Naive thymus-derived CD4-positive, alpha-beta T cell (primary cell): ENCODE measurements at regions not wholly inside any gene's neighbourhood (a gene's known extent, or its start where the extent isn't known, plus 50 kb on each side); places are given as distances from the start of the nearest gene placed in this dataset.

Experiments used
- ATAC-seq: fragments of 150-1000 bp; cut with Tn5 transposase; 2 replicates; pipeline ENCODE4 v1.10.0; 2021; ENCODE audit warnings: mild to moderate bottlenecking, moderate library complexity
- CTCF ChIA-PET: fragments of 350-600 bp; sonication (Branson Sonifier 250); formaldehyde crosslinking; loops from one replicate; lab custom pipeline; 2021; ENCODE audit warnings: antibody characterized with exemption; lab: Charles Lee
- POLR2A ChIA-PET: fragments of 350-600 bp; sonication (Branson Sonifier 250); formaldehyde crosslinking; loops from one replicate; lab custom pipeline; 2021; ENCODE audit warnings: antibody characterized with exemption, inconsistent platforms; lab: Charles Lee
- DNase-seq, 9 donors: peaks; one replicate each; pipeline versions ENCODE4 v3.0.0 to v3.0.0-alpha.2; 2020 to 2022; ENCODE audit warnings: mixed read lengths in 1 of 9
- H3K27ac ChIP-seq: one replicate; pipeline ENCODE4 v1.7.0; 2013; ENCODE audit warnings: mild to moderate bottlenecking, low read depth, low read length, moderate library complexity
- H3K27me3 ChIP-seq, 2 donors: one replicate each; pipeline ENCODE4 v1.7.0; 2013; ENCODE audit warnings: low read length in 2 of 2, mild to moderate bottlenecking in 2 of 2, moderate library complexity in 2 of 2; ENCODE audit not compliant: control insufficient read depth in 2 of 2, insufficient read depth in 2 of 2
- H3K36me3 ChIP-seq, 3 experiments: 1 replicate in 2 of 3; 2 replicates in 1 of 3; pipeline ENCODE4 v1.7.0; 2013; ENCODE audit warnings: low read length in 3 of 3, mild to moderate bottlenecking in 3 of 3, moderate library complexity in 1 of 3; ENCODE audit not compliant: insufficient read depth in 3 of 3, control insufficient read depth in 2 of 3
- H3K4me1 ChIP-seq, 2 donors: one replicate each; pipeline ENCODE4 v1.7.0; 2013; ENCODE audit warnings: low read length in 2 of 2, mild to moderate bottlenecking in 2 of 2, moderate library complexity in 1 of 2; ENCODE audit not compliant: control insufficient read depth in 2 of 2, insufficient read depth in 2 of 2
- H3K4me3 ChIP-seq: 2 replicates; pipeline ENCODE4 v1.7.0; 2013; ENCODE audit warnings: mild to moderate bottlenecking, low read length
- H3K9me3 ChIP-seq, 3 experiments: 1 replicate in 2 of 3; 2 replicates in 1 of 3; pipeline ENCODE4 v1.7.0; 2013; ENCODE audit warnings: low read length in 3 of 3; ENCODE audit not compliant: control insufficient read depth in 2 of 3
- H3K27ac Mint-ChIP-seq, 9 donors: one replicate each; pipeline ENCODE4 v1.8.0; 2020 to 2022; ENCODE audit warnings: mixed read lengths in 9 of 9, mild to moderate bottlenecking in 8 of 9, moderate library complexity in 5 of 9, inconsistent platforms in 2 of 9
- H3K27me3 Mint-ChIP-seq, 5 donors: one replicate each; pipeline ENCODE4 v1.8.0; 2021 to 2022; ENCODE audit warnings: mixed read lengths in 5 of 5, mild to moderate bottlenecking in 1 of 5
- H3K36me3 Mint-ChIP-seq, 5 donors: one replicate each; pipeline ENCODE4 v1.8.0; 2020 to 2022; ENCODE audit warnings: mixed read lengths in 5 of 5, mild to moderate bottlenecking in 3 of 5, inconsistent platforms in 1 of 5
- H3K4me1 Mint-ChIP-seq, 7 donors: one replicate each; pipeline ENCODE4 v1.8.0; 2020 to 2022; ENCODE audit warnings: mixed read lengths in 7 of 7, mild to moderate bottlenecking in 3 of 7, inconsistent platforms in 1 of 7
- H3K4me3 Mint-ChIP-seq, 10 donors: one replicate each; pipeline ENCODE4 v1.8.0; 2020 to 2022; ENCODE audit warnings: mild to moderate bottlenecking in 10 of 10, mixed read lengths in 10 of 10, moderate library complexity in 6 of 10, inconsistent platforms in 2 of 10
- H3K9me3 Mint-ChIP-seq, 11 donors: one replicate each; pipeline ENCODE4 v1.8.0; 2020 to 2022; ENCODE audit warnings: mixed read lengths in 11 of 11, mild to moderate bottlenecking in 4 of 11, inconsistent platforms in 1 of 11, moderate library complexity in 1 of 11
- intact Hi-C, 2 donors: fragments of 100-400 bp; cut with micrococcal nuclease; formaldehyde crosslinking; loops; one replicate each; pipeline ENCODE4 v1.15.1; 2023

GRCh38 chr1:11391886-11392285, 87.1 kb upstream of the DISP3 start:
- CTCF ChIA-PET, result no interaction called here
- H3K4me1 Mint-ChIP-seq, result peaks cover 0 to 14% (median 9%) of the 10 kb centered on the region in 7 donors
- intact Hi-C loops, result no loop called here
- DNase-seq (no peak), ATAC-seq (no peak)
- no peaks in the 10 kb centered on the region for H3K27me3 ChIP-seq
- no peak overlapping the region for H3K4me3 ChIP-seq
- no peaks in the 10 kb centered on the region for H3K36me3 Mint-ChIP-seq
- no peaks in the 10 kb centered on the region for H3K9me3 Mint-ChIP-seq
- no peak overlapping the region for H3K27ac ChIP-seq
- no peak overlapping the region for H3K4me3 Mint-ChIP-seq
- POLR2A ChIA-PET, result interaction anchor here (0.7 kb wide), 1 partner anchor 20 kb away, joined by 5 read pairs; no protein-coding TSS in a partner anchor
- H3K4me1 ChIP-seq, result no peaks in the 10 kb centered on the region
- no peaks in the 10 kb centered on the region for H3K36me3 ChIP-seq
- no peaks in the 10 kb centered on the region for H3K9me3 ChIP-seq
- H3K27ac Mint-ChIP-seq, result no peak overlapping the region
- peaks cover 0 to 27% (median 0%) of the 10 kb centered on the region in 5 donors for H3K27me3 Mint-ChIP-seq

- Histone ChIP-seq H3K27me3 (no peaks in the 10 kb centered on the region), H3K36me3 (no peaks in the 10 kb centered on the region), H3K4me3 (no peak overlapping the region), H3K27ac (no peak overlapping the region), H3K4me1 (no peaks in the 10 kb centered on the region), H3K9me3 (no peaks in the 10 kb centered on the region)
- Mint-ChIP-seq H3K4me3 (peak overlapping the region in 2 of 10 donors; percentile 8 to 16), H3K36me3 (no peaks in the 10 kb centered on the region), H3K27ac (peak overlapping the region in 2 of 9 donors; percentile 12 to 22), H3K27me3 (peaks cover 0 to 15% (median 0%) of the 10 kb centered on the region in 5 donors), H3K9me3 (no peaks in the 10 kb centered on the region), H3K4me1 (peaks cover 2 to 19% (median 8%) of the 10 kb centered on the region in 7 donors)
- no peak for DNase-seq
- ChIA-PET CTCF (no interaction called here), POLR2A (no interaction called here)
- intact Hi-C loops, result no loop called here
- no peak for ATAC-seq
Observed at GRCh38 chr1:11394592-11395245, 84.2 kb upstream of the DISP3 start.

- Mint-ChIP-seq H3K4me1 (peaks cover 2 to 19% (median 6%) of the 10 kb centered on the region in 7 donors), H3K4me3 (no peak overlapping the region), H3K36me3 (no peaks in the 10 kb centered on the region), H3K9me3 (no peaks in the 10 kb centered on the region), H3K27ac (no peak overlapping the region), H3K27me3 (peaks cover 0 to 13% (median 0%) of the 10 kb centered on the region in 5 donors)
- intact Hi-C loops, result no loop called here
- no peaks in the 10 kb centered on the region for H3K27me3 ChIP-seq
- ATAC-seq (no peak), DNase-seq (no peak)
- CTCF ChIA-PET, result no interaction called here
- POLR2A ChIA-PET, result interaction anchor here (0.6 kb wide), 1 partner anchor 244 kb away, joined by 3 read pairs; no protein-coding TSS in a partner anchor
- H3K4me1 ChIP-seq, result no peaks in the 10 kb centered on the region
- no peak overlapping the region for H3K27ac ChIP-seq
- H3K9me3 ChIP-seq, result no peaks in the 10 kb centered on the region
- H3K36me3 ChIP-seq, result no peaks in the 10 kb centered on the region
- H3K4me3 ChIP-seq, result no peak overlapping the region
Observed at GRCh38 chr1:11395616-11396015, 83.3 kb upstream of the DISP3 start.

- H3K4me3 Mint-ChIP-seq, result no peak overlapping the region
- H3K4me1 ChIP-seq, result no peaks in the 10 kb centered on the region
- POLR2A ChIA-PET, result no interaction called here
- no peak for DNase-seq
- no peak overlapping the region for H3K27ac Mint-ChIP-seq
- H3K27me3 Mint-ChIP-seq, result peaks cover 0 to 12% (median 0%) of the 10 kb centered on the region in 5 donors
- no peaks in the 10 kb centered on the region for H3K27me3 ChIP-seq
- no peak overlapping the region for H3K27ac ChIP-seq
- no peaks in the 10 kb centered on the region for H3K36me3 Mint-ChIP-seq
- no peak overlapping the region for H3K4me3 ChIP-seq
- ATAC-seq, result no peak
- H3K4me1 Mint-ChIP-seq, result peaks cover 0 to 11% (median 4%) of the 10 kb centered on the region in 7 donors
- H3K9me3 ChIP-seq, result no peaks in the 10 kb centered on the region
- intact Hi-C loops, result no loop called here
- CTCF ChIA-PET, result no interaction called here
- H3K9me3 Mint-ChIP-seq, result peaks cover 0 to 2% (median 0%) of the 10 kb centered on the region in 11 donors
- no peaks in the 10 kb centered on the region for H3K36me3 ChIP-seq
Observed at GRCh38 chr1:11397151-11397901, 81.6 kb upstream of the DISP3 start.

GRCh38 chr1:11399250-11399649, 79.7 kb upstream of the DISP3 start:
- H3K27me3 Mint-ChIP-seq, result peaks cover 0 to 12% (median 0%) of the 10 kb centered on the region in 5 donors
- H3K36me3 Mint-ChIP-seq, result peaks cover 0 to 3% (median 0%) of the 10 kb centered on the region in 5 donors
- H3K27ac Mint-ChIP-seq, result no peak overlapping the region
- intact Hi-C loops, result no loop called here
- POLR2A ChIA-PET, result no interaction called here
- Histone ChIP-seq H3K36me3 (no peaks in the 10 kb centered on the region), H3K4me1 (no peaks in the 10 kb centered on the region), H3K27me3 (no peaks in the 10 kb centered on the region), H3K4me3 (no peak overlapping the region), H3K9me3 (no peaks in the 10 kb centered on the region), H3K27ac (no peak overlapping the region)
- ATAC-seq (no peak), DNase-seq (no peak)
- CTCF ChIA-PET, result no interaction called here
- peaks cover 0 to 8% (median 0%) of the 10 kb centered on the region in 11 donors for H3K9me3 Mint-ChIP-seq
- peaks cover 0 to 13% (median 4%) of the 10 kb centered on the region in 7 donors for H3K4me1 Mint-ChIP-seq
- no peak overlapping the region for H3K4me3 Mint-ChIP-seq

- peaks cover 0 to 10% (median 0%) of the 10 kb centered on the region in 11 donors for H3K9me3 Mint-ChIP-seq
- POLR2A ChIA-PET, result no interaction called here
- CTCF ChIA-PET, result no interaction called here
- intact Hi-C loops, result no loop called here
- no peak overlapping the region for H3K4me3 ChIP-seq
- no peak overlapping the region for H3K27ac ChIP-seq
- peaks cover 0 to 13% (median 6%) of the 10 kb centered on the region in 7 donors for H3K4me1 Mint-ChIP-seq
- no peaks in the 10 kb centered on the region for H3K36me3 ChIP-seq
- H3K27me3 ChIP-seq, result no peaks in the 10 kb centered on the region
- no peak for ATAC-seq
- peaks cover 0 to 8% (median 0%) of the 10 kb centered on the region in 5 donors for H3K27me3 Mint-ChIP-seq
- H3K27ac Mint-ChIP-seq, result no peak overlapping the region
- no peaks in the 10 kb centered on the region for H3K9me3 ChIP-seq
- H3K36me3 Mint-ChIP-seq, result peaks cover 0 to 3% (median 0%) of the 10 kb centered on the region in 5 donors
- DNase-seq, result no peak
- H3K4me1 ChIP-seq, result no peaks in the 10 kb centered on the region
- no peak overlapping the region for H3K4me3 Mint-ChIP-seq
Observed at GRCh38 chr1:11400155-11400554, 78.8 kb upstream of the DISP3 start.
